HG03432 (cell line): ENCODE measurements at regions not wholly inside any gene's neighbourhood (a gene's known extent, or its start where the extent isn't known, plus 50 kb on each side); places are given as distances from the start of the nearest gene placed in this dataset.

Experiments
- ATAC-seq: cut with Tn5 transposase; IDR thresholded peaks from one replicate; pipeline ENCODE4 v1.9.1; 2021; ENCODE audit warnings: mild to moderate bottlenecking, moderate library complexity; ENCODE audit not compliant: unreplicated experiment

DNA sequence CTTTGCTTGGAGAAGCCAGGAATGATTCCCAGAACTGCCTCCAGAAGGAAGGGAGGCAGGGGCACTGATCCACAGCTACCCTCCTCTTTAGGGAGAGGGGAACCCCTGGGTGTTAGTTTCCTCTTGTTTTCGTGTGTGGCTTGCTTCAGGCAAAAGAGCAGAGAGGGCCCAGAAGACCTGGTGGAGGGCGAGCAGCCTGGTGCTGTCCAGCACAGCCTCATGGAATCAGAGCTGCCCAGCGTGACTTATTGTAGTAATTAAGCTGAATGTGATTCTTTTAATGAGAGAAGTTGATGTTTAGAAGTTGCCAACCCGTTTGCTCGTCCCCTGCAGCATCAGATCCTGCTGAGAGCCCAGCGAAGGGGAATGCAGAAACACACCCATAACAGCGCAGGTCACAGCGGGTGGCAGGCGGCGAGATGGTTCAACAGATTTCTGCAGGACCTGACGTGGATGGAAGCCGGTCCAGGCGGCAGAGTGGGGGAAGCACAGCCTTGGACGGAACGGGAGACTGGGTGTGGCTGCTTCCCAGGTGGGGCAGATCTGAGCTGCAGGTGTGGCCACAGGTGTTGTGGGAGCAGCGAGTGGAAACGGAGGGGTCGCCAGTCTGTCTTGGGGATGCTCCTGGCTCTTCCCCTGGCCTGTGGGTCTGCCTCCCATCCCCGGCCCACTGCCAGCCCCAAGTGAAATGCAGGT, 53.7 kb upstream of the SHH start:
- ATAC-seq: no peak

DNA sequence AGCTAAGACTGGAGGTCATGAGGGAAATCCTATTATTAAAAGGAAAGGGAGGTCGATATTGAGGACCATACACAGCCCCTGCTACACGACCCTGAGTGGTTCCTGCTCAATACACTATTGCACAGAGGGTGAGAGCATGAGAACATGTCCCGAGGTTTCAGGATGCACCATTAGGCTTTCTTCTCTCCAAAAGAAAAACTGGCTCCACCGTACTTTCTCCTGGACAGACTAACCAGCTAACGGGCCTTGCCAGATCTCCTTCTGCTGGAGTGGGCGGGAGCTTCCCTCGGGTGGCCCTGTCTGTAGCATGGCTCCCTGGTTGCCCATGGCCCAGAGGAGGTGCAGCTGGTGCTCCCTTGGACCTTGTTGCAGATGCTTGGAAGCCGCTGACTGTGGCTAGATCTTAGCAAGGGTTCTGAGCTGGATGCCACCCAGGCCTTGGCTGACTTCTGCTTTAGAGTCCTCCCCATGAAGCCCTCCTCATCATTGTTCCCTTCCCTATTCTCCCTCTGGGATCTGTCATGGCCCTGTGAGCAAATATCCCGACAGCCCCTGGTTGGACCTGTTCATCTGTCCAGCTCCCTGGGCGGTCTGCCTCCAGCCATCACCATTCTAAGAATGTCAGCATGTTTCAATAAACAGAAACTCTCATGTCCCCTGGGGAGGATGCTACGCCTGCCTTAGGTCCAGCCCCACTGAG, 52.9 kb upstream of the SHH start:
- ATAC-seq: no peak

DNA sequence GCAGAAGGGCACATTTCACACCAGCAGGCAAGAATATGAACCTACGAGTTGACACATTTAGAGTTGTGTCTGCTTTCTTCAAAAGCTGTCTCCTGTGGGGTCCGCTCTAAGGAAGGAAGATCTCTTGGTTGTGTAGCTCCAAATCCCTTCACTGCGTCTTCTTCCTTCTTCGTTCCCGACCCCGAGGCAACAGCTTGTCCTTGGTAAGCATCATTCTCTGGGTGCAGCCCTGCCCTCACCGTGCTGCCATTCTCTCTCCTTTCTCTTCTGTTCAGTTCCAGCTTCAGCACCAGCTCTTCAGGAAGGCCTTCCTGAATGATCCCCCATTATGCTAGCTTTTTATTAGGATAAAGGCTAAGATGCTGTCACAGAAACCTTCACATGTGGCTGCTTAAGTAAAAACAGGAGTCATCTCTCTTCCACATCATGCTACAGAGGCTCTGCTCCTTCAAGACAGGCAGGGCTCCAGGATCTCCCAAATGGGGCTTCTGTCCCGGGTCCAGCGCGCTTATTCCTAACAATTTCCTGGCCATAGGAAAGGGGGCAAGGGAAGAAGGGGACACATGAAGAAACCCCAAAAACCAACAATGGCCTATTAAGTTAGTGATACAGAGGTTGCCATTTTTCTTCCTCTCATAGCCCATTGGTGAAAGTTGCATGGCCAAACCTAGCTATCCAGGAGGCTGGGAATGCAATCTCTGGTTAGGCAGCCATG, 52.2 kb upstream of the SHH start:
- no peak for ATAC-seq

- no peak for ATAC-seq
Observed at GRCh38 chr7:155863721-155864151, 51.5 kb upstream of the SHH start.

DNA sequence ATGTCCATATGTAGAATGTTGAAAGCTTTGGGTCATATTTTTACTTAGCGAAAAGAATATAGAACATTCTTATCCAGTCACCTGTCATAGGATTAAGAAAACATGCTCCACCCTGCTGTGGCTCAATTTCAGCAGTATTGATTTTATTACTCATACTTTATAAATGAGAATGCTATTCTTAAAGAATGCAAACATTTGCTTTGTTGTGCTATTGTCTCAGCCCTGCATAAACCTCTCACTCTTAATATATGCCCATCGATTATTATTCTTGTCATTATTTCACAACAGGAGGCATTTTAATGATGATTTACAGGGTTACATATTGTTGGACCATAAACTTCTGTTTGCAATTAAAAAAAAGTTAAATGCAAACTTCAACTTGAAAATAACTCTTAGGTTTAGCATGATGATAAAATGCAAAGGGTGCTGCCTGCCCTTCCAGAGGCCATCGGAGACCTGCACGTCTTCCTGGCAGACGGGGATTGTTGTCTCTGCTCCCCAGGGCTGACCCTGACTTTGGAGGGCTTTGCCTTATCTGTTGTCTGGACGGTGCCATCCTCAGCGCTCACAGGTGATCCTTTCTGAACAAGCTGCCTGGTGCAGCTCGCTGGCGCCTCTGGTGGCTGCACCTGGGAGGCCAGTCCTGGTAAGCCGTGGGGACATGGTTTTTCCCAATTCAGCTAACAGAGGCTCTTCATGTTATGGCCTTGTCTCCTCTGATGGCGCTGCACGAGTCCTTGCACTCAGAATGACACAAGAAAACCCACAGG, 50.0 kb upstream of the SHH start:
- no peak for ATAC-seq
